Neural progenitor cell (in vitro differentiated cells): ENCODE measurements at regions not wholly inside any gene's neighbourhood (a gene's known extent, or its start where the extent isn't known, plus 50 kb on each side); places are given as distances from the start of the nearest gene placed in this dataset.

Source experiments
- DNase-seq: peaks from one replicate; pipeline ENCODE4 v3.0.0-alpha.2; 2016; ENCODE audit warnings: low spot score
- H2AFZ ChIP-seq: fragments of 200-600 bp; sonication (generic); replicated peaks from 2 replicates; pipeline ENCODE4 v1.6.1; 2016; ENCODE audit warnings: antibody characterized with exemption
- H3F3A ChIP-seq: fragments of 200-600 bp; sonication (generic); 2 replicates; pipeline ENCODE4 v1.6.1; 2016; ENCODE audit warnings: antibody characterized with exemption, low read depth
- H3K27ac ChIP-seq: fragments of 200-600 bp; sonication (generic); 2 replicates; pipeline ENCODE4 v1.5.1; 2016; ENCODE audit warnings: mild to moderate bottlenecking
- H3K27me3 ChIP-seq: fragments of 200-600 bp; sonication (generic); 2 replicates; pipeline ENCODE4 v1.6.1; 2016; ENCODE audit warnings: mild to moderate bottlenecking, moderate library complexity
- H3K36me3 ChIP-seq: fragments of 200-600 bp; sonication (generic); 2 replicates; pipeline ENCODE4 v1.5.1; 2016
- H3K4me1 ChIP-seq: fragments of 200-600 bp; sonication (generic); 2 replicates; pipeline ENCODE4 v1.6.1; 2016; ENCODE audit warnings: mixed run types
- H3K4me2 ChIP-seq: fragments of 200-600 bp; sonication (generic); 2 replicates; pipeline ENCODE4 v1.6.1; 2016
- H3K4me3 ChIP-seq: fragments of 200-600 bp; sonication (generic); 2 replicates; pipeline ENCODE4 v1.5.1; 2016
- H3K79me2 ChIP-seq: fragments of 200-600 bp; sonication (generic); 2 replicates; pipeline ENCODE4 v1.6.1; 2016; ENCODE audit warnings: low read depth
- H3K9ac ChIP-seq: fragments of 200-600 bp; sonication (generic); 2 replicates; pipeline ENCODE4 v1.6.1; 2016
- H3K9me3 ChIP-seq: fragments of 200-600 bp; sonication (generic); 2 replicates; pipeline ENCODE4 v1.5.1; 2016; ENCODE audit warnings: low read depth
- H4K20me1 ChIP-seq: fragments of 200-600 bp; sonication (generic); 2 replicates; pipeline ENCODE4 v1.6.1; 2016; ENCODE audit warnings: low read depth
- H3K27ac Mint-ChIP-seq: 3 replicates; pipeline ENCODE4 v1.8.0; 2021; ENCODE audit warnings: mixed read lengths
- H3K27me3 Mint-ChIP-seq: 2 replicates; pipeline ENCODE4 v1.8.0; 2022; ENCODE audit warnings: low read depth, mild to moderate bottlenecking, inconsistent platforms, moderate library complexity, mixed read lengths; ENCODE audit not compliant: insufficient read depth
- H3K36me3 Mint-ChIP-seq: 3 replicates; pipeline ENCODE4 v1.8.0; 2021; ENCODE audit warnings: mixed read lengths
- H3K4me1 Mint-ChIP-seq: 3 replicates; pipeline ENCODE4 v1.8.0; 2021; ENCODE audit warnings: mixed read lengths
- H3K4me3 Mint-ChIP-seq: 3 replicates; pipeline ENCODE4 v1.8.0; 2021; ENCODE audit warnings: mild to moderate bottlenecking, moderate library complexity, mixed read lengths
- H3K9me3 Mint-ChIP-seq: 3 replicates; pipeline ENCODE4 v1.8.0; 2020; ENCODE audit warnings: mixed read lengths
- EZH2 ChIP-seq: fragments of 200-600 bp; sonication (generic); IDR thresholded peaks from 2 replicates; pipeline ENCODE4 v1.6.1; 2017; ENCODE audit warnings: antibody characterized with exemption, mild to moderate bottlenecking, moderate library complexity
- EZH2phosphoT487 ChIP-seq: fragments of 200-600 bp; sonication (generic); IDR thresholded peaks from 2 replicates; pipeline ENCODE4 v1.6.1; 2017; ENCODE audit warnings: antibody characterized with exemption
- TF ChIP-seq, protein P1 (sequence below): fragments of 200-600 bp; sonication (generic); IDR thresholded peaks from 2 replicates; pipeline ENCODE4 v1.5.1; 2017; ENCODE audit warnings: antibody characterized with exemption, mild to moderate bottlenecking

DNA sequence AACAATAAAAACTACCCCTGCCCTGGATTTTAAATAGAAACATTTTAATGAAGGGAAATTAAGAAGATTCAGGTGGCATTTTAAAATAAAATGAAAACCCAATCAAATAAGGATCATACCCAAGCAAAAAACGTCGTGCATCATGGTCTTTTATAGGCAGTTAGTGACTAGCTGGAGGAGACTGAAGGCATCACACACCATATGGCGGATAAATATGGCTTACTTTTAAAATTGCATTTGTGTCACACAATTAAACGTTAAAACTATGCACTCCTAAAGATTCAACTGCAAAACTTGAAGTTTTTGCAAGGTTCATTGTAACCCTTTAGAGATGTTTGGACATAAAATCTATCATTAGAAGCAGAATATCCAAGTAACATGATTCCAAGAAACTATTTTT is 200.1 kb upstream of the NRG3 start:
- H3F3A ChIP-seq, result no peaks in the 10 kb centered on the region
- no peaks in the 10 kb centered on the region for H3K36me3 Mint-ChIP-seq
- no peak overlapping the region for H2AFZ ChIP-seq
- H3K27ac ChIP-seq, result no peak overlapping the region
- TF ChIP-seq, protein P1, sequence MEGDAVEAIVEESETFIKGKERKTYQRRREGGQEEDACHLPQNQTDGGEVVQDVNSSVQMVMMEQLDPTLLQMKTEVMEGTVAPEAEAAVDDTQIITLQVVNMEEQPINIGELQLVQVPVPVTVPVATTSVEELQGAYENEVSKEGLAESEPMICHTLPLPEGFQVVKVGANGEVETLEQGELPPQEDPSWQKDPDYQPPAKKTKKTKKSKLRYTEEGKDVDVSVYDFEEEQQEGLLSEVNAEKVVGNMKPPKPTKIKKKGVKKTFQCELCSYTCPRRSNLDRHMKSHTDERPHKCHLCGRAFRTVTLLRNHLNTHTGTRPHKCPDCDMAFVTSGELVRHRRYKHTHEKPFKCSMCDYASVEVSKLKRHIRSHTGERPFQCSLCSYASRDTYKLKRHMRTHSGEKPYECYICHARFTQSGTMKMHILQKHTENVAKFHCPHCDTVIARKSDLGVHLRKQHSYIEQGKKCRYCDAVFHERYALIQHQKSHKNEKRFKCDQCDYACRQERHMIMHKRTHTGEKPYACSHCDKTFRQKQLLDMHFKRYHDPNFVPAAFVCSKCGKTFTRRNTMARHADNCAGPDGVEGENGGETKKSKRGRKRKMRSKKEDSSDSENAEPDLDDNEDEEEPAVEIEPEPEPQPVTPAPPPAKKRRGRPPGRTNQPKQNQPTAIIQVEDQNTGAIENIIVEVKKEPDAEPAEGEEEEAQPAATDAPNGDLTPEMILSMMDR, result no peak
- TF ChIP-seq EZH2 (no peak), EZH2phosphoT487 (no peak)
- no peak for DNase-seq
- H3K27me3 Mint-ChIP-seq, result no peaks in the 10 kb centered on the region
- H3K4me3 ChIP-seq, result no peak overlapping the region
- H3K4me2 ChIP-seq, result no peak overlapping the region
- no peaks in the 10 kb centered on the region for H3K79me2 ChIP-seq
- H3K9me3 ChIP-seq, result no peaks in the 10 kb centered on the region
- no peaks in the 10 kb centered on the region for H4K20me1 ChIP-seq
- no peak overlapping the region for H3K4me3 Mint-ChIP-seq
- H3K27me3 ChIP-seq, result no peaks in the 10 kb centered on the region
- H3K27ac Mint-ChIP-seq, result no peak overlapping the region
- H3K9me3 Mint-ChIP-seq, result no peaks in the 10 kb centered on the region
- no peaks in the 10 kb centered on the region for H3K36me3 ChIP-seq
- no peaks in the 10 kb centered on the region for H3K4me1 ChIP-seq
- H3K9ac ChIP-seq, result no peak overlapping the region
- no peaks in the 10 kb centered on the region for H3K4me1 Mint-ChIP-seq

DNA sequence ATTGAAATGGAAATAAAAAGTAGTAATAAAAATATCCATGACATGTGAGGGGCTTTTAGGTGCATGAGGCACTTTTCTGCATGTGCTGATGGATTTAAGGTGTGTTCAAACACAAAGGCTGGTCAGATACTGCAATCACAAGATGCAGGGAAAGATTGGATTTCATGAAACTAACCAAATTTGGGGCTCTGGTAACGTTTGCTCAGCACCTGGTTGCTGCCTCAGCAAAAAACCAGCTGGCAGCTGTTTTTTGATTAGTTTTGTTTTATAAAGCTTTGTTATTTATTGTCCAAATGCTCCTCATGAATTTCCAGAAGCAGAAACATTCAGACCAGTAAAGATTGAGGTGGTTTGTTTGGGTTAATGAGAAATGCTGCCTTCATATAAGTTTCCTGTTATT is 195.7 kb upstream of the NRG3 start:
- no peaks in the 10 kb centered on the region for H3K4me1 Mint-ChIP-seq
- H3K79me2 ChIP-seq, result no peaks in the 10 kb centered on the region
- H3K27me3 Mint-ChIP-seq, result no peaks in the 10 kb centered on the region
- no peaks in the 10 kb centered on the region for H4K20me1 ChIP-seq
- TF ChIP-seq EZH2phosphoT487 (no peak), EZH2 (no peak)
- TF ChIP-seq, protein P1, result no peak
- no peak overlapping the region for H3K9ac ChIP-seq
- H3K9me3 ChIP-seq, result no peaks in the 10 kb centered on the region
- H3K27ac Mint-ChIP-seq, result no peak overlapping the region
- DNase-seq, result no peak
- no peak overlapping the region for H3K27ac ChIP-seq
- no peak overlapping the region for H3K4me3 Mint-ChIP-seq
- H3K4me2 ChIP-seq, result no peak overlapping the region
- no peak overlapping the region for H2AFZ ChIP-seq
- H3K27me3 ChIP-seq, result no peaks in the 10 kb centered on the region
- no peaks in the 10 kb centered on the region for H3F3A ChIP-seq
- no peaks in the 10 kb centered on the region for H3K9me3 Mint-ChIP-seq
- no peaks in the 10 kb centered on the region for H3K36me3 ChIP-seq
- H3K4me1 ChIP-seq, result no peaks in the 10 kb centered on the region
- H3K4me3 ChIP-seq, result no peak overlapping the region
- no peaks in the 10 kb centered on the region for H3K36me3 Mint-ChIP-seq

DNA sequence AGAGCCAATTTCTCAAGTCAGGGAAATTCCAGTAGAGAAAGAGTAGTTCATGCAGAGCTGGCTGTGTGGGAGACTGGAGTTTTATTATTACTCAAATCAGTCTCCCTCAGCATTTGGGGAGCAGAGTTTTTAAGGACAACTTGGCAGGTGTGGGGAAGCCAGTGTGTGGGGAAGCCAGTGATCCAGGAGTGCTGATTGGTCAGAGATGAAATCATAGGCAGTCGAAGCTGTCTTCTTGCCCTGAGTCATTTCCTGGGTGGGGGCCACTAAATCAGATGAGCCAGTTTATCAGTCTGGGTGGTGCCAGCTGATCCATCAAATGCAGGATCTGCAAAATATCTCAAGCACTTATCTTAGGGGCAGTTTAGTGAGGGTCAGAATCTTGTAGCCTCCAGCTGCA is 194.6 kb upstream of the NRG3 start:
- Histone ChIP-seq H4K20me1 (no peaks in the 10 kb centered on the region), H3K9ac (no peak overlapping the region), H3K9me3 (no peaks in the 10 kb centered on the region), H3K4me1 (no peaks in the 10 kb centered on the region), H3K79me2 (no peaks in the 10 kb centered on the region), H2AFZ (no peak overlapping the region), H3K36me3 (no peaks in the 10 kb centered on the region), H3F3A (no peaks in the 10 kb centered on the region), H3K27ac (no peak overlapping the region), H3K27me3 (no peaks in the 10 kb centered on the region), H3K4me3 (no peak overlapping the region), H3K4me2 (no peak overlapping the region)
- Mint-ChIP-seq H3K36me3 (no peaks in the 10 kb centered on the region), H3K9me3 (no peaks in the 10 kb centered on the region), H3K27me3 (no peaks in the 10 kb centered on the region), H3K4me1 (no peaks in the 10 kb centered on the region), H3K27ac (no peak overlapping the region), H3K4me3 (no peak overlapping the region)
- no peak for DNase-seq
- TF ChIP-seq EZH2phosphoT487, result no peak
- no peak for TF ChIP-seq EZH2
- TF ChIP-seq, protein P1, result no peak

DNA sequence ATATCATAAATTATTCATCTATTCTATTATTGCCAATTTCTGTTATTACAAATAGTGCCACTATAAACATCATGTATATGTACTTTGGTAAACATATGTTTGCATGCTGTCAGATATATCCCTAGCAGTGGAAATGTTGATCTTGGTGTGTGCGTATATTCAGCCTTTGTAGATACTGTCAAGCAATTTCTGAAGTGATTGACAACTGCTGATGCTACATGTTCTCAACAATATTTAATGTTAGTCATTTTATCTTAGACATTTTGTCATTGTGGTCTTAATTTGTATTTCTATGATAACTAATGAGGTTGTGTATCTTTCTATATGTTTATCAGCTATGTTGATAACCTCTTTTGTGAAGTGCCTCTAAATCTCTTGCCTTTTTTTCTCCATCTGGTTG is 186.5 kb upstream of the NRG3 start:
- Mint-ChIP-seq H3K27me3 (no peaks in the 10 kb centered on the region), H3K4me3 (no peak overlapping the region), H3K27ac (no peak overlapping the region), H3K4me1 (no peaks in the 10 kb centered on the region), H3K36me3 (no peaks in the 10 kb centered on the region), H3K9me3 (no peaks in the 10 kb centered on the region)
- H3K4me1 ChIP-seq, result no peaks in the 10 kb centered on the region
- no peaks in the 10 kb centered on the region for H3F3A ChIP-seq
- no peak for DNase-seq
- no peaks in the 10 kb centered on the region for H3K79me2 ChIP-seq
- no peak overlapping the region for H2AFZ ChIP-seq
- H3K27ac ChIP-seq, result no peak overlapping the region
- no peaks in the 10 kb centered on the region for H4K20me1 ChIP-seq
- no peaks in the 10 kb centered on the region for H3K27me3 ChIP-seq
- H3K4me3 ChIP-seq, result no peak overlapping the region
- no peak overlapping the region for H3K9ac ChIP-seq
- no peaks in the 10 kb centered on the region for H3K36me3 ChIP-seq
- no peak overlapping the region for H3K4me2 ChIP-seq
- TF ChIP-seq, protein P1, result no peak
- no peak for TF ChIP-seq EZH2phosphoT487
- TF ChIP-seq EZH2, result no peak
- no peaks in the 10 kb centered on the region for H3K9me3 ChIP-seq
